IPS-20b (cell line): ENCODE measurements at regions not wholly inside any gene's neighbourhood (a gene's known extent, or its start where the extent isn't known, plus 50 kb on each side); places are given as distances from the start of the nearest gene placed in this dataset.
"Not testable (repeated sequence)": the region's sequence is repeated elsewhere in the genome, so short reads cannot be mapped to it uniquely, and the experiment has no call there.

Experiments
- H3K27ac ChIP-seq: one replicate; pipeline ENCODE4 v1.5.1; 2013; ENCODE audit warnings: low read length
- H3K27me3 ChIP-seq: 2 replicates; pipeline ENCODE4 v1.6.1; 2013; ENCODE audit warnings: mild to moderate bottlenecking, low read length, inconsistent platforms; ENCODE audit not compliant: insufficient read depth
- H3K36me3 ChIP-seq: 2 replicates; pipeline ENCODE4 v1.6.1; 2013; ENCODE audit warnings: low read depth, mild to moderate bottlenecking, inconsistent platforms, low read length, moderate library complexity; ENCODE audit not compliant: insufficient read depth
- H3K4me1 ChIP-seq: 2 replicates; pipeline ENCODE4 v1.6.1; 2013; ENCODE audit warnings: mild to moderate bottlenecking, control low read depth, inconsistent platforms, low read length, moderate library complexity; ENCODE audit not compliant: insufficient read depth
- H3K4me3 ChIP-seq: 2 replicates; pipeline ENCODE4 v1.5.1; 2013; ENCODE audit warnings: mild to moderate bottlenecking, low read length, inconsistent platforms
- H3K9ac ChIP-seq: 2 replicates; pipeline ENCODE4 v1.6.1; 2013; ENCODE audit warnings: low read depth, mild to moderate bottlenecking, inconsistent platforms, low read length, moderate library complexity
- H3K9me3 ChIP-seq: 2 replicates; pipeline ENCODE4 v1.6.1; 2013; ENCODE audit warnings: mild to moderate bottlenecking, low read depth, low read length, inconsistent platforms; ENCODE audit not compliant: insufficient read depth

DNA sequence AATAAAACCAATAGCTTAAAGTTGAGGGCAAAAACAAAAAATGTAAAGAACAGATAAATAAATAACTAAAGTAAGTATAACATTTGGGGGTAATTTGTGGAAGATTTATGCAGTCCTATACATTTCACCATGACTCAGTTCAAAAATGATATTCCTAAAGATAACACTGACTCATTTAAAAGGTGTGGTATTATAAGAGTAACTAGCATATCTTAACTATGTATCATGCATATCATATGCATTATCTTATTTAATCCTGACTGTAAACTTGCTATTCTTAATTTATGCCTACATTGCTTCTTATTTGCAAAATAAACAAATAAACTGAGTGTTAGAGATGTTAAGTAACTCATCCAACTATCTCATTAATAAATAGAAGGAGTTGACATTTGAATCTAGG is 726.5 kb upstream of the PKDCC start:
- H3K27me3 ChIP-seq: no peaks in the 10 kb centered on the region
- no peaks in the 10 kb centered on the region for H3K36me3 ChIP-seq
- H3K9me3 ChIP-seq: no peaks in the 10 kb centered on the region

DNA sequence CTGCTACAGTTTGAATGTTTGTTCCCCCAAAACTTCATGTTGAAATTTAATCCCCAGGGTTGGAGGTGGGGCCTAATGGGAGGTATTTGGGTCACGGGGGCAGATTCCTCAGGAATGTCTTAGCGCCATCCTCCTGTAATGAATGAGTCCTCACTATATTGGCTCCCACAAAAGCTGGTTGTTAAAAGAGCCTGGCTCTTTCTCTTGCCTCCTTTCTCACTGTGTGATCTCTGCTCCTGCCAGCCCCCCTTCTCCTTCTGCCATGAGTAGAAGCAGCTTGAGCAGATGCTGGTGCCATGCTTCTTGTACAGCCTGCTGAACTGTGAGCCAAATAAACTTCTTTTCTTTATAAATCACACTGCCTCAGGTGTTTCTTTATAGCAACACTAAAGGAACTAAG is 721.0 kb upstream of the PKDCC start:
- no peak overlapping the region for H3K4me3 ChIP-seq
- H3K9me3 ChIP-seq: no peaks in the 10 kb centered on the region
- H3K27ac ChIP-seq: no peak overlapping the region
- no peak overlapping the region for H3K9ac ChIP-seq
- no peaks in the 10 kb centered on the region for H3K27me3 ChIP-seq
- peaks cover 5% of the 10 kb centered on the region; the same call in 1 of the 2 replicates for H3K4me1 ChIP-seq
- H3K36me3 ChIP-seq: no peaks in the 10 kb centered on the region

More for the DNA sequence above, 726.5 kb upstream of the PKDCC start:
- Histone ChIP-seq H3K4me3 (no peak overlapping the region), H3K27ac (no peak overlapping the region), H3K4me1 (no peaks in the 10 kb centered on the region; the same call in 1 of the 2 replicates), H3K9ac (no peak overlapping the region)

DNA sequence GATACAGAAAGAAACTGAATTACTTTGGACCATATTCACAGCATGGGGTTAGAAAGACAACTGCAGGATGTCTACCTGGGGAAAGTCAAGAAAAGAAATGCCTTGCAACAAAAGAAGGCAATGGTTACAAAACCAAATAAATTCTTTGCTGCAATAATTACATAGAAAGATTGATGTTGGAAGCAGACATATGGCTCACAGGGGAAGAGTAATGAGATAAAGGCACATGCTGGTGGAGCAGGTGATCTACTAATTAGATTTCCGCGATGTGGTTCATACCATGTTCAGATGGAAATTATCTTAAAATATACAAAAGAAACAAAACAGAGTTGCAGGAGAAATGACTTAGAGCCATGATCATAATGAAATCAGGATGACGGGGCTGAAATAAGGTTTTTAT is 718.8 kb upstream of the PKDCC start:
- no peaks in the 10 kb centered on the region for H3K9me3 ChIP-seq
- no peak overlapping the region for H3K4me3 ChIP-seq
- no peak overlapping the region for H3K27ac ChIP-seq
- no peaks in the 10 kb centered on the region for H3K27me3 ChIP-seq
- H3K36me3 ChIP-seq: no peaks in the 10 kb centered on the region
- H3K9ac ChIP-seq: no peak overlapping the region
- H3K4me1 ChIP-seq: peaks cover 5% of the 10 kb centered on the region; the same call in 1 of the 2 replicates

DNA sequence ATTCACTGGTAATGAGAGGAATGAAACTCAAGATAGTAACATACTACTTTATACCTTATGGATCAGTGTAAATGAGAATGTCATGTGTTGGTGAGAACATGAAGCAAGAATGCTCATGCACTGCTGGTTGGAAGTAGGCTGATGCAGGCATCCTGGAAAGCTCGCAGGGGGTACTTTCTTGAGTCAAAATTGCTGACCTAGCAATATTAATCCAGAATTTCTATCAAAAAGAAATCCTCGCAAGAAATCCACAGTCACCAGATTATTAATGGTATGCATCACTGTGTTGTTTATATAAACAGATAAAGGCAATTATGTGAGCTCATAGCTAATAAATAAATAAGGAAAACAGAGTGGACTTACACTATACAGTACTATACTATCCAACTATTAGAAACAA is 713.7 kb upstream of the PKDCC start:
- H3K4me1 ChIP-seq: no peaks in the 10 kb centered on the region
- H3K4me3 ChIP-seq: no peak overlapping the region
- no peaks in the 10 kb centered on the region for H3K36me3 ChIP-seq
- no peak overlapping the region for H3K27ac ChIP-seq
- H3K9ac ChIP-seq: no peak overlapping the region
- H3K9me3 ChIP-seq: no peaks in the 10 kb centered on the region
- H3K27me3 ChIP-seq: no peaks in the 10 kb centered on the region

DNA sequence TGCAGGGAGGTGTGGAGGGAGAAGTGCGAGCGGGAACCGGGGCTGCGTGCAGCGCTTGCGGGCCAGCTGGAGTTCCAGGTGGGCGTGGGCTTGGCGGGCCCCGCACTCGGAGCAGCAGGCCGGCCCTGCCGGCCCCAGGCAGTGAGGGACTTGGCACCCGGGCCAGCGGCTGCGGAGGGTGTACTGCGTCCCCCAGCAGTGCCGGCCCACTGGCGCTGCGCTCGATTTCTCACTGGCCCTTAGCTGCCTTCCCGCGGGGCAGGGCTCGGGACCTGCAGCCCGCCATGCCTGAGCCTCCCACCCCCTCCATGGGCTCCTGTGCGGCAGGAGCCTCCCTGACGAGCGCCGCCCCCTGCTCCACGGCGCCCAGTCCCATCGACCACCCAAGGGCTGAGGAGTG is 712.2 kb upstream of the PKDCC start:
- H3K27me3 ChIP-seq, H3K4me3 ChIP-seq: not testable (repeated sequence)

DNA sequence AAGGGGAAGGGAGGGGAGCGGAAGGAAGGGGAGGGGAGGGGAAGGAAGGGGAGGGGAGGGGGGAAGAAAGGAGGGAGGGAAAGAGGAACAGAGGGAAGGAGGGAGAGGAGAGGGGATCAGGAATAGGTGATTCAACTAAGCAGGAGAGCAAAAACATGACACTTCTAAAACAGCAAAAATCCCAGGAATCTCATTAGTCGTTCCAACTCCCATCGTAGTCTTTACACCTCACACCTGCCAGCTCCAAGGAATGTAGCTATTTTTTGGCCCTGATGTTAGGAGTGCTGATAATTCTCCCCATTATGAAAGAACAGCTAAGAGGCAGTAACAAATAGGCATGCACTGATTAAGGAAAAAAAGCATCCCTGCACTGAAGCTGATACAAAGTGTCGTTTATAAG is 709.9 kb upstream of the PKDCC start:
- no peak overlapping the region for H3K27ac ChIP-seq
- no peaks in the 10 kb centered on the region for H3K36me3 ChIP-seq
- no peaks in the 10 kb centered on the region for H3K9me3 ChIP-seq
- H3K4me3 ChIP-seq: no peak overlapping the region
- H3K4me1 ChIP-seq: no peaks in the 10 kb centered on the region
- H3K27me3 ChIP-seq: no peaks in the 10 kb centered on the region
- H3K9ac ChIP-seq: no peak overlapping the region

More for the DNA sequence above, 712.2 kb upstream of the PKDCC start:
- not testable (repeated sequence) for H3K9me3 ChIP-seq, H3K9ac ChIP-seq, H3K36me3 ChIP-seq, H3K27ac ChIP-seq, H3K4me1 ChIP-seq

DNA sequence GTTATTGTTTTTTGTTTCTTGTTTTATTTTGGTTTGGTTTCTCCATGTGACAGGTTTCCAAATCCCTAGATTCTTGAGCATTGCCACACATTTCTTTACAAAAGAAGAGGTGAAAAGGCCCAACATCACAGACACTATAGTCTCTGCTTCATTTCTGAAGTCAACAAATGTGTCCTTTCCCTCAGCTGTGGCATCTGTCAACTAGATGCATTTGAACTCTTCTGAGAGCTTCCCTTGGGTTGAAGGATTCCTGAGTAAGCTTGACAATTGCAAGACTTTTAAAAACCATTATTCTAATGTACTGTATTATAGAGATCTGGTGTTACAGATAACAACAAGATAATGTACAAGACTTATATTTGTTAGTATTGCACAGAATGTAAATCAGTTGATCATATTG is 703.3 kb upstream of the PKDCC start:
- Histone ChIP-seq H3K9ac (no peak overlapping the region), H3K27ac (no peak overlapping the region), H3K9me3 (no peaks in the 10 kb centered on the region), H3K4me3 (no peak overlapping the region), H3K27me3 (no peaks in the 10 kb centered on the region), H3K36me3 (no peaks in the 10 kb centered on the region), H3K4me1 (no peaks in the 10 kb centered on the region)

DNA sequence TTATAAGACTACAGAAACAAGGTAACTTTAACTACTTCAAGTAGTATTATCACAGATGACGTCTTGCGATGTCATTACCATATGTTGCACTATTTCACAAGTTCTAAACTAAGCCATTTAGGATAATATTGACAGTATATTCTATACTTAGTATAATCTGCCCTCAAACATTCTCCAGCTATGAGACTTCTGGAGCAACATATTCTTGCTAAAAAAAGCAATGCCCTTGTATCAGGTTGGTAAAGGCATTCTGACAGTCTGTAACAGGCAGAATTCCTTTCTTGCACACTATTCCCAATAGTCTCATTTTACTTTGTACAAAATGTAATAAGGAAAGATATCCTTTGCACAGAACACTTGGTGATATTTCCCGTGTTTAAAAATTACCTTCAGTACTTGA is 694.8 kb upstream of the PKDCC start:
- H3K36me3 ChIP-seq: no peaks in the 10 kb centered on the region
- no peaks in the 10 kb centered on the region for H3K4me1 ChIP-seq
- H3K27ac ChIP-seq: no peak overlapping the region
- no peaks in the 10 kb centered on the region for H3K27me3 ChIP-seq
- H3K9me3 ChIP-seq: no peaks in the 10 kb centered on the region
- no peak overlapping the region for H3K4me3 ChIP-seq
- H3K9ac ChIP-seq: no peak overlapping the region

DNA sequence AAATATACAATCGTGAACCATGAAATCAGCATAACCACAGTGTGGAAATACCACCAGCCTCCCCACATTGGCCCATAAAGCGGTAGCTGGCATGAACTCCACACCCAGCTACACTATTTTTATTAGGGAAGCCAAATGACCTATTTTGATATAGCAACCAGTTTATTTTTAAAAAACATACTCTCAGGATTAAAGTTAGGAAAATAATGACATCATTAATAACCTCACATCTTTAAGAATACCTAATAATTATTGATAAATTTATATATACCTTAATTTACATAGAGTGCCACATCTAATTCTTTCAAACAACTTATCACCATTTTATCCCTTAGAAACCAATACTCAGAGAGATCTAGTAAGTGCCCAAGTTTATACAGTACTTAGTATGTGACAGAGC is 692.0 kb upstream of the PKDCC start:
- H3K9ac ChIP-seq: no peak overlapping the region

DNA sequence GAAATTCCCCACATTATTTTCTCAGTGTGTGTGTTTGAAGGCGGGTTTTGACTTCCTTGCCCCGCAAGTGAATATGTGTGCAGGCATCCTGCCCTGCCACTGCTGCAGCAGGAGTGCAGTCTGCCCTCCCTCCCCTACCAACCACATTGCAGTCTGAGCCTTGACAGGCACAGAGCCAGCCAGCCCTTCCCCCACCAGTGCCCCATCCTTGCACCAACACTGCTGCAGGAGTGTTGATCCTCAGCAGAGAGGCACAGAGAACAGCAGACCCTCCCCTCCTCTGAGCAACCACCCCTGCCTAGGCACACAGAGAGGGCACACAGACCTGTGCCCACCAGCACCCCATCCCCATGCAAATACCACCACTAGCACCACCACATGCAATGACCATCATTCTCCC is 683.0 kb upstream of the PKDCC start:
- no peaks in the 10 kb centered on the region for H3K36me3 ChIP-seq
- peaks cover 15% of the 10 kb centered on the region; the same call in 1 of the 2 replicates for H3K9me3 ChIP-seq
- no peak overlapping the region for H3K4me3 ChIP-seq
- no peaks in the 10 kb centered on the region for H3K27me3 ChIP-seq
- H3K9ac ChIP-seq: no peak overlapping the region
- no peaks in the 10 kb centered on the region for H3K4me1 ChIP-seq
- H3K27ac ChIP-seq: no peak overlapping the region

More for the DNA sequence above, 692.0 kb upstream of the PKDCC start:
- no peaks in the 10 kb centered on the region for H3K36me3 ChIP-seq
- H3K4me3 ChIP-seq: no peak overlapping the region
- no peaks in the 10 kb centered on the region for H3K27me3 ChIP-seq
- no peaks in the 10 kb centered on the region for H3K4me1 ChIP-seq
- H3K27ac ChIP-seq: no peak overlapping the region
- H3K9me3 ChIP-seq: no peaks in the 10 kb centered on the region

DNA sequence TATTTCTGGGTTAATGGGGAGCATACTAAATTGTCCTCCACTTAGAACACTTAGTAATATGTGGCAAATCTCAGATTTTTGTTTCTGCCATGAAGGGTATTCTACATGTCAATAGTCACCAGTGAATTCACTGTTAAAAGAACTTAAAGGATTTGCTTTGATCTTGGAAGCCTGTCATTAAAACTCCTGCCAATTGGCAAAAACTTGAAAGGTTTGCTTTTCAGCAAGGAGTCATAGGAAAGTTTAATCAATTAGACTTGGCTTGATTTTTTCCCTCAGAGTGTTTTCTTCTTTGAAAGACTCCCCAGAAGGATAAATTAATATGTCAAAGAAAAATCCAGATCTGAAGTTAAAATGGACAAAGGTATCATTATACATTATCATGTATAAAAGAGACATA is 671.9 kb upstream of the PKDCC start:
- no peaks in the 10 kb centered on the region for H3K36me3 ChIP-seq
- H3K9ac ChIP-seq: no peak overlapping the region
- peaks cover 11% of the 10 kb centered on the region; the same call in 1 of the 2 replicates for H3K27me3 ChIP-seq
- H3K4me3 ChIP-seq: 0 out of 2 replicates have a peak overlapping the region, but pooled peaks have one; percentile 6
- H3K4me1 ChIP-seq: peaks cover 13% of the 10 kb centered on the region
- peaks cover 2% of the 10 kb centered on the region; the same call in 1 of the 2 replicates for H3K9me3 ChIP-seq
- H3K27ac ChIP-seq: no peak overlapping the region

DNA sequence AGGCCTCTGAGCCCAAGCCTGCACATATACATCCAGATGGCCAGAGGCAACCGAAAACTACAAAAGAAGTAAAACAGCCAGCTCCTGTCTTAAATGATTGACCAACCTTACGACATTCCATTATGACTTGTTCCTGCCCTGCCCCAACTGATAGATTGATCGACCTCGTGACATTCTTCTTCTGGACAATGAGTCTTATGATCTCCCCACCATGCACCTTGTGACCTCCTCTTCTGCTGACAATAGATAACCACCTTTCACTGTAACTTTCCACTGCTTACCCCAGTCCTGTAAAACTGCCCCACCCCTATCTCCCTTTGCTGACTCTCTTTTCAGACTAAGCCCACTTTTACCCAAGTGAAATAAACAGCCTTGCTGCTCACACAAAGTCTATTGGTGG is 670.0 kb upstream of the PKDCC start:
- no peaks in the 10 kb centered on the region for H3K9me3 ChIP-seq

More for the DNA sequence above, 670.0 kb upstream of the PKDCC start:
- H3K9ac ChIP-seq: no peak overlapping the region
- H3K4me3 ChIP-seq: no peak overlapping the region
- peaks cover 11% of the 10 kb centered on the region; the same call in 1 of the 2 replicates for H3K27me3 ChIP-seq
- peaks cover 13% of the 10 kb centered on the region for H3K4me1 ChIP-seq
- H3K27ac ChIP-seq: no peak overlapping the region
- no peaks in the 10 kb centered on the region for H3K36me3 ChIP-seq
